ENCODE measurements at regions not wholly inside any gene's neighbourhood (a gene's known extent, or its start where the extent isn't known, plus 50 kb on each side); places are given as distances from the start of the nearest gene placed in this dataset.

- Histone ChIP-seq H3K27ac (no peak overlapping the region), H3K4me1 (no peaks in the 10 kb centered on the region), H3K9me3 (no peaks in the 10 kb centered on the region), H3K36me3 (no peaks in the 10 kb centered on the region), H3K4me3 (no peak overlapping the region), H3K27me3 (no peaks in the 10 kb centered on the region)
- ATAC-seq (no peak), DNase-seq (no peak)
- TF ChIP-seq CTCF (IDR thresholded peaks at IDR 0.05 in 4 of 5, conservative IDR thresholded peaks at IDR 0.05 in 1 of 5) = no peak
- intact Hi-C loops (cut with DNase I; ENCODE audit: low total_unique reads) (no loop called here), in situ Hi-C loops (cut with MboI; ENCODE audit: low sequenced_read_pairs in 4 of 4) (no loop called here)
These were observed 299.3 kb downstream of the ANXA1 start for GRCh38 chr9:73451003-73451402.

- Histone ChIP-seq H3K27ac (no peak overlapping the region), H3K4me1 (no peaks in the 10 kb centered on the region), H3K36me3 (no peaks in the 10 kb centered on the region), H3K27me3 (no peaks in the 10 kb centered on the region), H3K4me3 (no peak overlapping the region), H3K9me3 (no peaks in the 10 kb centered on the region)
- intact Hi-C loops (cut with DNase I; ENCODE audit: low total_unique reads) = no loop called here
- in situ Hi-C loops (cut with MboI; ENCODE audit: low sequenced_read_pairs in 4 of 4) = no loop called here
- TF ChIP-seq CTCF (IDR thresholded peaks at IDR 0.05 in 4 of 5, conservative IDR thresholded peaks at IDR 0.05 in 1 of 5) (no peak), POLR2A (IDR thresholded peaks at IDR 0.05) (no peak)
- ATAC-seq (no peak), DNase-seq (no peak)
These were observed 308.2 kb downstream of the ANXA1 start for GRCh38 chr9:73459817-73460216.

GRCh38 chr9:73468716-73469115 lies 317.1 kb downstream of the ANXA1 start:
- H3K9me3 ChIP-seq = no peaks in the 10 kb centered on the region
- in situ Hi-C loops (cut with MboI; ENCODE audit: low sequenced_read_pairs in 4 of 4) = no loop called here
- no peaks in the 10 kb centered on the region for H3K4me1 ChIP-seq
- intact Hi-C loops (cut with DNase I; ENCODE audit: low total_unique reads) = no loop called here
- no peak overlapping the region for H3K27ac ChIP-seq
- no peak for TF ChIP-seq POLR2A (IDR thresholded peaks at IDR 0.05)
- no peak for TF ChIP-seq CTCF (IDR thresholded peaks at IDR 0.05 in 4 of 5, conservative IDR thresholded peaks at IDR 0.05 in 1 of 5)
- DNase-seq (no peak), ATAC-seq (no peak)
- H3K4me3 ChIP-seq = no peak overlapping the region
- H3K27me3 ChIP-seq = no peaks in the 10 kb centered on the region
- no peaks in the 10 kb centered on the region for H3K36me3 ChIP-seq

GRCh38 chr9:73470766-73471165 lies 319.1 kb downstream of the ANXA1 start:
- Histone ChIP-seq H3K4me1 (no peaks in the 10 kb centered on the region), H3K27me3 (no peaks in the 10 kb centered on the region), H3K36me3 (no peaks in the 10 kb centered on the region), H3K4me3 (no peak overlapping the region), H3K27ac (no peak overlapping the region), H3K9me3 (no peaks in the 10 kb centered on the region)
- intact Hi-C loops (cut with DNase I; ENCODE audit: low total_unique reads) = no loop called here
- TF ChIP-seq POLR2A (IDR thresholded peaks at IDR 0.05) (no peak), CTCF (IDR thresholded peaks at IDR 0.05 in 4 of 5, conservative IDR thresholded peaks at IDR 0.05 in 1 of 5) (no peak)
- no peak for DNase-seq
- in situ Hi-C loops (cut with MboI; ENCODE audit: low sequenced_read_pairs in 4 of 4) = no loop called here
- ATAC-seq = no peak

GRCh38 chr9:73474002-73474600 lies 322.4 kb downstream of the ANXA1 start:
- intact Hi-C loops (cut with DNase I; ENCODE audit: low total_unique reads) = no loop called here
- no peak for ATAC-seq

More at GRCh38 chr9:73474002-73474600, 322.4 kb downstream of the ANXA1 start:
- Histone ChIP-seq H3K36me3 (no peaks in the 10 kb centered on the region), H3K9me3 (no peaks in the 10 kb centered on the region), H3K4me3 (no peak overlapping the region), H3K27ac (no peak overlapping the region), H3K4me1 (no peaks in the 10 kb centered on the region), H3K27me3 (no peaks in the 10 kb centered on the region)
- TF ChIP-seq CTCF (IDR thresholded peaks at IDR 0.05 in 4 of 5, conservative IDR thresholded peaks at IDR 0.05 in 1 of 5) (no peak), POLR2A (IDR thresholded peaks at IDR 0.05) (no peak)
- in situ Hi-C loops (cut with MboI; ENCODE audit: low sequenced_read_pairs in 4 of 4) = no loop called here
- no peak for DNase-seq

All from gastrocnemius medialis (tissue), 4 donors.